ENCODE measurements at regions not wholly inside any gene's neighbourhood (a gene's known extent, or its start where the extent isn't known, plus 50 kb on each side); places are given as distances from the start of the nearest gene placed in this dataset.

DNA sequence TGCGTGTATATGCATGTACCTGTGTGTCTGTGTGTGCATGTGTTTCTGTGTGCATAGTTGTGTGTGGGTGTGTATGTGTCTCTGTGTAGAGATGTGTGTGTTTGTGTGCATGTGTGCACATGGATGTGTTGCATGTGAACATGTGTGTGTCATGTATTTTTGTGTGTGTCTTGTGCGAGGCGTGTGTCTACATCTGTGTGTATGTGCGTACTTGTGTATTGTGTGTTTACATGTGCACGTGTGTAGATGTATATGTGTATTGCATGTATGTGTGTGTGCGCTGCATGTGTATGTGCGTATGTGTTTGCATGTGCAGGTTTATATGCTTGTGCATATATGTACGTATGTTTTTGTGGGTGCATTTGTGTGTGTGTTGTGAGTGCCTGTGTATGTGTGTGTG, 735.2 kb downstream of the GALR1 start:
- no peak for DNase-seq (ENCODE audit: low spot score)

DNA sequence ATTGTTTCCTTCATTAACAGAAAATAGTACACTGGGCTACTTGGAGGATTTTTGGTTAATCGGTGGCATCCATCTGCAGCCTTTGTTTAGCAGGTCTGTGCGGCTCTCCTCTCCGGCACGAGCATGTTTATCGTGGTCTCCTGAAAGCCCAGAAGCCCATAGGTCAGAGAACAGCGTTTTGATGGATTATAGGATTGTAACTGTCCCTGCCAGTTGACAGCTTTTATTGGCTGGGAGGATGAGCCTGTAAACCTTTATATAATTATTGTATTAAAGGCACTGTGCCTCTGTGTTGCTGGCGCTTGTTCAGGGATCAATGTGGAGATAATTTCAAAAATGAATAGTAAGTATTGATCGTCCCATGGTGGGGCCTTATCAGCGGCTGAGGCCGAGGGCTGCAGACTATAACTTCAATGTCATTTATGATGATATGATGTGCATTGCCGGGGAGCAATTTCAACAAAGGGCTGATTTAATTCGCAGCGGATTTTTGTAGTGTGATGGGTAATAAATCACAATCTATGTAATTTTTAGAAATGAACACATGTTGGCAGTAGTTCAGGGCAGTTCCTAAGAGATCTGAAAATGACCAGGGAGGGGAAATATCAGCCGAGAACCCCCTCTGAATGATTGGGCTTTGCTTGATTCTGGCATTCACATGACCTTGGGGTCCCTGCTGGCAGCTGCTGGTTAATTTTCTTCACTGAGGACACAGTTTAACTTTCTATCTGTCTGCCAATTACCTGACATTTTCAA, 736.1 kb downstream of the GALR1 start:
- no peak for DNase-seq (ENCODE audit: low spot score)

DNA sequence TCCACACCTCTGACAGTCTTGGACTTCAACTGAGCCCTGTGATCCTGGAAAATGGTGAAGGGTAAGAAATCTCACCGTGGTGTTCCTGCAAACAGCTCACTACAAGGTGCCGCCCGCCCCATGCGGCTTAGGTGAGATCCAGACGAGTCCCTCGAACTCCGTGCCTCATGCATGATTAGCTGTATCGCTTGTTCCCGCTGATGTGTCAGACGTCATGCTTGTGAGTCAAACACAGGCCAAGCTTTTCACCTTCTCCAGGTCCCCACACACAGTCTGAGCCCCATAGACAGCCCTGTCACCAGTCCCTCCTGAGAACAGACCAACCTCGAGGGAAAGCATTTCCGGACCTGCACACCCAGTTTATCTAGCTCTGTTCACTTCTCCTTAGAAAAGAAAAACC, 740.5 kb downstream of the GALR1 start:
- no peak for DNase-seq (ENCODE audit: low spot score)

DNA sequence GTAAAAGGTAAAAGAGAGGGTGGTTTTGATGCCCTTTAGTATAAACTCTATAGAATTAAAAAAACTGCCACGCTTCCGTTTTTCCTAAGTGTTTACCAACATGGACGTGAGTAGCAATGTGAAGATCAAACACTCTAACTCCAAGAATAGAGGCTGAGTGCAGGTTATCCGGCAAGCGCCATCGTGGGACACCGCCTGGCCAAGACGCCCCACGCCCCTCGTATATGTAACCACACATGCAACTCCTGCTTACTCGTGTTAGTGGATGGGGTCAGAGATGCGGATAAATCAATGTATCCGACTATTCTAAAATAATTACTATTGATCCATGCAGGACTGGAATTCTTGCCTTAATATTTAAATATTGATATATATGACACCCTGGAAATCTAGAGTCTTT, 741.3 kb downstream of the GALR1 start:
- no peak for DNase-seq (ENCODE audit: low spot score)

DNA sequence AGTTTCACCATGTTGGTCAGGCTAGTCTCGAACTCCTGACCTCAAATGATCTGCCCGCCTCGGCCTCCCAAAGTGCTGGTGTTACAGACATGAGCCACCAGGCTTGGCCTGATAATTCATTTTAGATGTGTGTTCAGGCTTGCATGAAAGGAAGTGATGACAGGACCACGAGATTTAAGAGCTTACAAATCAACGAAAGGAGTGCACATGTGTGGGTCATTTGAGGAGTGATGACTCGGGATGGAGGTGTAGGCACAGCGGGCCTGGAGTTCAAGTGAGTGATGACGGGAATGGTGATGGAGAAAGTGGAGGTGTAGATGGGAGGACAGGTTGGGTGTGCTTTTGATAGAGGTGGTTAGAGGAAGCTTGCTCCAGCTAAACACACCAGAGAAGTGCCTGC, 742.4 kb downstream of the GALR1 start:
- no peak for DNase-seq (ENCODE audit: low spot score)

DNA sequence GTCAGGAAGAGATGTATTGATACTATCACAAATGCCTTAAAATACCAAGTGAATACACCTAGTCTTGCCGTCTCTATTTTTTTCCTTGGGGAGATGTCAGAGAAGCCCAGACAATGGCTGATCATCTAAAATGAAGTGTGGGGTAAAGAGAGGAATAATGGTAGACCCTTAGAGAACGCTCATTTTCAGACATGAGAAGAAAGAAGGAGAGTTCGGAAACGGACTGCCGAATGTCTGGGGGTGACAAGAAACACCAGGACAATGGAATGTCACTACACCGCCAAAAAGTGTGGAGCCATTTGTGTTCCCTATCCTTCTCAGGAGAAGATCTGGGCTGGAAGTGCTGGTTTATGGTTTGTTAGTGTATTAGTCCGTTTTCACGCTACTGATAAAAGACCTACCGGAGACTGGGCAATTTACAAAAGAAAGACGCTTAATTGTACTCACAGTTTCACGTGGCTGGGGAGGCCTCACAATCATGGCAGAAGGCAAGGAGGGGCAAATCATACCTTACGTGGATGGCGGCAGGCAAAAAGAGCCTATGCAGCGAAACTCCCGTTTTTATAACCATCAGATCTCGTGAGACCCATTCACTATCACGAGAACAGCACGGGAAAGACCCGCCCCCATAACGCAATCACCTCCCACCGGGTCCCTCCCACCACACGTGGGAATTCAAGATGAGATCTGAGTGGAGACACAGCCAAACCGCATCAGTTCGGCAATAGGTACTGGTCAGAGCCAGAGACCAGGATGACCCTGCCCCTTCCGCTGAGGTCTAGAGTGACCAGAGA, 743.7 kb downstream of the GALR1 start:
- no peak for DNase-seq (ENCODE audit: low spot score)

DNA sequence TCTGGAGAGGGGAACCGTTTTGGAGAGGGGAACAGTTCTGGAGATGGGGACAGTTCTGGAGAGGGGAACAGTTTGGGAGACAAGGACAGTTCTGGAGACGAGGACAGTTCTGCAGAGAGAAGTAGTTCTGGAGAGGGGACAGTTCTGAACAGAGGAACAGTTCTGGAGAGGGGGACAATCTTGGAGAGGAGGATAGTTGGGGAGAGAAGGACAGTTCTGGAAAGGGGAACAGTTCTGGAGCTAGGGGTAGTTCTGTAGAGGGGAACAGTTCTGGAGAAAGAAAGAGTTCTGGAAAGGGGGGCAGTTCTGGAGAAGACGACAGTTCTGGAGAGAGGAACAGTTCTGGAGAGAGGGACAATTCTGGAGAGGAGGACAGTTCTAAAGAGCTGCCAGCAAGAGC, 745.9 kb downstream of the GALR1 start:
- no peak for DNase-seq (ENCODE audit: low spot score)

- DNase-seq (ENCODE audit: low spot score) = no peak
These were observed 747.1 kb downstream of the GALR1 start for GRCh38 chr18:77996737-77997136.

- no peak for DNase-seq (ENCODE audit: low spot score)
These were observed 752.2 kb downstream of the GALR1 start for GRCh38 chr18:78001811-78002210.

DNA sequence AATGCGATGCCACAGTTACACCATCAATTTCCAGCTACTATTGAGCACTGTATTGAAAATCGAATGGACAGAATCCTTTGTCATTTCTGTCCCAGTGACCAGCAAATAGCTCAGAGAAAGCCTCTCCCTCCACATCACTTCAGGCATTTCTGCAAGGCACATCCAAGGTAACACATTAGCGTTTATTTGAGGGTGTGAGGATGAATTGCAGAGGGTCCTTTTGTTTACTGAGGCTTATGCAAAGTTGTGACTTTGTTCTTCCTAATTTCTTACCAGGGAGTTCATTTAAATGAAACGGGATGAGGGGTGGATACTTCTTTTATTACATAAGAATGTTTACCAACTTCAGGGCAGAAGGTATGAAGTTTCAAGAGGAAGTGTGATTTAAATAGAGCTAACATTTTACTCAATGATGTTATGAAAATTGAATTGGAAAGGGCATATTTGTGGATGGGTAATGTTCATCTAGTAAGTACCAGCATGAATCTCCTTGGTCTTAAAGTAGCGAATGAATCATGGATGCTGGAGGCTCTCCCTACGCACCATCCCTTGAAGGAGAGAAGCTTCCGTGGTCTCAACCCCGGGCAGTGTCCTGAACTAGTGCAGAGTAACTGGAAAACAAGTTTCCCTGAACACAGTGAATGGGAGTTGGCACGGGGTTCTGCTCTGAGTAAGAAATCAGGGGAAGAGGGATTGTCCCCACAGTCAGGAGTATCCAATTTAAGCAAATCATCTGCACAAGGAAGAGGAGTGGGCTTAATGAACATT, 756.5 kb downstream of the GALR1 start:
- no peak for DNase-seq (ENCODE audit: low spot score)

DNA sequence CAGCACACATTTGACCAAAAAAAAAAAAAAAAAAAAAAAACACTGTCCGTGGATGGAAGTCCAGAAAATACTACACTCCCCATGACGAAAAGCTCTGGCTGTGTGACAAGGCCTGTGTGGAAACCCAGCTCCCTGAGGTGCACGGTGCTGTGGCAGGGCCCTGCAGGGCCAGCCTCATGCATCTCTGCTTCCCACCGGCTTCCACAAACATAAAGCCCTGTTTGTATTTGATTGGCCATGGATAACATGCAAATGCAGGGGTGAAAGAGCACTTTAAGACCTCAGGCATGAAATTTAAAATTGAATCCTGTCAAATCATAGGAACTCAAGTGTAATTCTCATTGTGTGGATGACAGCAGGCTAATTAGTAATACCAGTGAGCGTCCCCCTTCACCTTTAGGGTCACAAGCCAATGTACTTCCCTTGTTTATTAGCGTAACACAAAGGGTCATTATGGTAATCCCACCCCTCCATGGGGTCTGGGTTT, 757.2 kb downstream of the GALR1 start:
- no peak for DNase-seq (ENCODE audit: low spot score)

DNA sequence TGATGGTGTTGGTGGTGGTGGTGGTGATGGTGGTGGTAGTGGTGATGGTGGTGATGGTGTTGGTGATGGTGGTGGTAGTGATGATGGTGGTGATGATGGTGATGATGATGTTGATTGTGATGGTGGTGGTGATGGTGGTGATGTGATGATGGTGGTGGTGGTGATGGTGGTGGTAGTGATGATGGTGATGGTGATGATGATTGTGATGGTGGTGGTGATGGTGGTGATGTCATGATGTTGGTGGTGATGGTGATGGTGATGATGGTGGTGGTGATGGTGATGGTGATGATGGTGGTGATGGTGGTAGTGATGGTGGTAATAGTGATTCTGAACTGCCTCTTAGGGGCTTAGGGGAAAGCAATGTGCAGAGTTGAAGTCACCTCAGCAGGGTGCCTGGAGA, 760.7 kb downstream of the GALR1 start:
- DNase-seq (ENCODE audit: low spot score) = no peak

GRCh38 chr18:78017869-78018268, 768.2 kb downstream of the GALR1 start:
- DNase-seq (ENCODE audit: low spot score) = no peak

DNA sequence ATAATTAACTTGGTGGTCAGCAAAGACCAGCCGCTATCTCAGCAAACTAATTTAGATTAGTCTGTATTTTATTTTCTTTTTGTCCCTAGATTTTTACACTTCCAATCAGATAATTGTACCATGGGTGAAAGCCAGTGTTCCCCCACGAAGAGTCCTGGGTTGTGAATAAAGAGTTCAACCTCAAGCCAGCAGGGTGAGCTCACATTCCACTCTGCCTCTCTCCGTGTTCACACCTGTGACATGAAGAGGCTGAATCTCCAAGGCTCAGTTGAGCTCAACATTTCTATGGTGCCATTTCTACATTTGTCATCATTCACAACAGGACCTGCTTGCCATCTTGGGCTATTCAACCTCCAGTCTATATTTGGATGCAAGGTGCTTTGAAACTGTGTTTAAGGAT, 771.5 kb downstream of the GALR1 start:
- no peak for DNase-seq (ENCODE audit: low spot score)

DNA sequence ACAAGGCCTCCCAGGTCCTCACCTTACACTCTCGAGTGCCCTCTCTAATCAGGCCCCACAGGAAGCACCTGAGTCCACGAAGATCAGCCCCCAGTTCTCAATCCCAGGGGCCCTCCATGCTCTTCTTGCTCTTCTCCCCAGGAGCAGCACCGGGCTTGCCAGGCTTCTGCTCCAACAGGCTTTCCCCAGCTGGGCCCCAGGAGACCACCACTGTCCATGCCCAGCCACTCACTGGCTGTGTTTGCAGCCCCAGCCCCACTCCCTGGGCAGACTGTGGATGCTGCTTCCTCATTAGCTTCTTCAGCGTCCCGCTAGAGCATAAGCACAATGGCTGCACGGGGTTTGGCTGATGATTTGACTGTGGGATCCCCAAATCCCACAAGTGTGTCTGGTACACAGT, 781.9 kb downstream of the GALR1 start:
- no peak for DNase-seq (ENCODE audit: low spot score)

GRCh38 chr18:78031991-78032390, 782.3 kb downstream of the GALR1 start:
- no peak for DNase-seq (ENCODE audit: low spot score)

- no peak for DNase-seq (ENCODE audit: low spot score)
These were observed 782.9 kb downstream of the GALR1 start for GRCh38 chr18:78032574-78032973.

- no peak for DNase-seq (ENCODE audit: low spot score)
These were observed 785.1 kb downstream of the GALR1 start for GRCh38 chr18:78034755-78035154.

GRCh38 chr18:78041218-78041617, 791.6 kb downstream of the GALR1 start:
- DNase-seq (ENCODE audit: low spot score) = no peak

GRCh38 chr18:78046631-78047030, 797.0 kb downstream of the GALR1 start:
- no peak for DNase-seq (ENCODE audit: low spot score)

GRCh38 chr18:78049281-78049680, 799.6 kb downstream of the GALR1 start:
- DNase-seq (ENCODE audit: low spot score) = no peak

DNA sequence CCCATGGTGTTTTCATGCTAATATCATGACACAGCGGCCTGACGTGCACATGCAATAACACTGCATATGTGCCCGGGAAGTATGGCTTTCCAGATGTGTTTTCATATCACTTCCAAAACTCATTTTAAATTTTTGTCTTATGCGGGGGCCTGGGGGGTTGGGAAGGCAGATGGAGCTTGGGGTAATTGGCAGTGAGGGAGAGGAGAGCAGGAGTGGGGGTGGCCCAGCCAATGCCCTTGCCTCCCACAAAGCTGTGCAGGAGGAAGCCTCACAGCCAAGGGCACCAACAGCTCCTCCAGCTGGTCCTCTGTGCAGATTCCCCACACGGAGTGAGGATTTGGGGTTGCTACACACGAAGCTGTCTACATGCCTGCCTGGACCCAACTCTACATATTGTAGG, 805.2 kb downstream of the GALR1 start:
- DNase-seq (ENCODE audit: low spot score) = no peak

GRCh38 chr18:78056011-78056410, 806.4 kb downstream of the GALR1 start:
- DNase-seq (ENCODE audit: low spot score) = no peak

All from globus pallidus (tissue), 1 donor.